H1 (cell line): ENCODE measurements at regions not wholly inside any gene's neighbourhood (a gene's known extent, or its start where the extent isn't known, plus 50 kb on each side); places are given as distances from the start of the nearest gene placed in this dataset.

Source experiments
- CBX5 ChIP-seq: fragments of 300-800, 300-1000 bp; sonication (generic); IDR thresholded peaks from 2 replicates; pipeline ENCODE4 v1.7.1; 2016; ENCODE audit warnings: antibody characterized with exemption, low read length, low read depth
- RFX5 ChIP-seq: IDR thresholded peaks from 2 replicates; pipeline ENCODE4 v1.6.1; 2011; ENCODE audit warnings: low read depth, low read length, improper control_type of control experiment, borderline replicate concordance
- SUZ12 ChIP-seq: fragments of 200-600 bp; sonication (generic); IDR thresholded peaks from 2 replicates; pipeline ENCODE4 v1.6.1; 2012; ENCODE audit warnings: mild to moderate bottlenecking, inconsistent platforms, low read length, moderate library complexity, mixed read lengths
- TEAD4 ChIP-seq: IDR thresholded peaks from 2 replicates; pipeline ENCODE4 v1.6.1; 2012; ENCODE audit warnings: low read depth, low read length, inconsistent platforms, mixed read lengths

DNA sequence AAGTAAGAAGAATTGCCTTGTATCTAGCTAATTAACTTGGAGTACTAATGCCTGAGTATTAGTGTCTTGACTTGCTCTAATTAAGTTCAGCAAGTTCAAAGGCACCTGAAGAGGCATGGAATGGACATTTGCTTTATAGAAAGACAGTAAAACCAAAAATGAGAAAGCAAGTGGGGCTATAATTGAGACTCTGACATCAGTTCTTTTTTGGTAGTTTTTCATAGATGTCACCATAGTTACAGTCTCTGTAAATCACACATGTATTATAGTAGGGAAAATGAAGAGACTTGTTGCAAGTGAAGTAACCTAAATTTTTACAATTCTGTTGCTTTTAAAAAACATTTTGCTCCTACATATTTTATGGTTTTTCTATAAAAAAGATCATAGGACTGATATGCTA, 178.0 kb downstream of the HIPK3 start (continued):
- TF ChIP-seq TEAD4 = no peak
- no peak for TF ChIP-seq CBX5
- TF ChIP-seq RFX5 = no peak
- no peak for TF ChIP-seq SUZ12
